SK-N-SH treated with all-trans-retinoic acid at 6 μM for 48 hours (cell line): ENCODE measurements at regions not wholly inside any gene's neighbourhood (a gene's known extent, or its start where the extent isn't known, plus 50 kb on each side); places are given as distances from the start of the nearest gene placed in this dataset.

Experiments used
- PPARA ChIP-seq: fragments of 250-450 bp; sonication (Bioruptor Pico); IDR thresholded peaks from 2 replicates; pipeline ENCODE4 v1.5.0; 2020; ENCODE audit warnings: mild to moderate bottlenecking, borderline replicate concordance
- ZNF565 ChIP-seq: fragments of 450-650 bp; formaldehyde crosslinking; conservative IDR thresholded peaks from 2 replicates; pipeline ENCODE4 v1.5.0; 2020; ENCODE audit warnings: low read depth, mild to moderate bottlenecking, moderate library complexity
- TF ChIP-seq, protein P1 (sequence below): fragments of 250-450 bp; sonication (Bioruptor Pico); IDR thresholded peaks from 2 replicates; pipeline ENCODE4 v1.5.1; 2021; ENCODE audit warnings: mild to moderate bottlenecking, moderate library complexity
- TF ChIP-seq, protein P2 (sequence below): fragments of 250-450 bp; sonication (Bioruptor Pico); IDR thresholded peaks from 2 replicates; pipeline ENCODE4 v1.8.0; 2021; ENCODE audit warnings: low read depth, mild to moderate bottlenecking, moderate library complexity, borderline replicate concordance

DNA sequence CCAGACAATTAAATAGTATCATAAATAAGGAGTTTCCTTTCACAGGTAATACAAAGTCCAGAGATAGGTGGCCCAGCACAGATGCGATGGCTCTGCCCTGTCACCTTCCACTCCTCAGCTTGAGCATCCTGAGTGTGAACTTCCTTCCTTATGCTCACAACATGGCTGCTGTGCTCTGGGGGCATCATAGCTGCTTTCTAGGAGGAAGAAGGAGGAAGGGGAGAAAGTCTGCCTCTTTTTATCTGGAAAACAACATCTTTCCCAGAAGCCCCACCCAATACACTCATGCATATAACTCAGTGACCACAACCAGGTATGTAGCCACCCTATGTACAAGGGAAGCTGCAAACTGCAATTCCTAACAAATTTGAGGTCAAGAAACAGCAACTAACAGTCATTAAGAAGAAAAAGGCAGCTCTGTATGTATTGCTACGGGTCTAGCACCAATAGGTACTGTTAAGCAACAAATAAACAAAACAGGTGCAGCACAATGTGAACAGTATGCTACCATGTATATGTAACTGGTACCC lies 201.2 kb upstream of the UBL3 start:
- TF ChIP-seq, protein P1, sequence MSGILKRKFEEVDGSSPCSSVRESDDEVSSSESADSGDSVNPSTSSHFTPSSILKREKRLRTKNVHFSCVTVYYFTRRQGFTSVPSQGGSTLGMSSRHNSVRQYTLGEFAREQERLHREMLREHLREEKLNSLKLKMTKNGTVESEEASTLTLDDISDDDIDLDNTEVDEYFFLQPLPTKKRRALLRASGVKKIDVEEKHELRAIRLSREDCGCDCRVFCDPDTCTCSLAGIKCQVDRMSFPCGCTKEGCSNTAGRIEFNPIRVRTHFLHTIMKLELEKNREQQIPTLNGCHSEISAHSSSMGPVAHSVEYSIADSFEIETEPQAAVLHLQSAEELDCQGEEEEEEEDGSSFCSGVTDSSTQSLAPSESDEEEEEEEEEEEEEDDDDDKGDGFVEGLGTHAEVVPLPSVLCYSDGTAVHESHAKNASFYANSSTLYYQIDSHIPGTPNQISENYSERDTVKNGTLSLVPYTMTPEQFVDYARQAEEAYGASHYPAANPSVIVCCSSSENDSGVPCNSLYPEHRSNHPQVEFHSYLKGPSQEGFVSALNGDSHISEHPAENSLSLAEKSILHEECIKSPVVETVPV (CRISPR knock-in tag), result no peak
- TF ChIP-seq PPARA (CRISPR knock-in tag) (no peak), ZNF565 (CRISPR knock-in tag) (no peak)
- TF ChIP-seq, protein P2, sequence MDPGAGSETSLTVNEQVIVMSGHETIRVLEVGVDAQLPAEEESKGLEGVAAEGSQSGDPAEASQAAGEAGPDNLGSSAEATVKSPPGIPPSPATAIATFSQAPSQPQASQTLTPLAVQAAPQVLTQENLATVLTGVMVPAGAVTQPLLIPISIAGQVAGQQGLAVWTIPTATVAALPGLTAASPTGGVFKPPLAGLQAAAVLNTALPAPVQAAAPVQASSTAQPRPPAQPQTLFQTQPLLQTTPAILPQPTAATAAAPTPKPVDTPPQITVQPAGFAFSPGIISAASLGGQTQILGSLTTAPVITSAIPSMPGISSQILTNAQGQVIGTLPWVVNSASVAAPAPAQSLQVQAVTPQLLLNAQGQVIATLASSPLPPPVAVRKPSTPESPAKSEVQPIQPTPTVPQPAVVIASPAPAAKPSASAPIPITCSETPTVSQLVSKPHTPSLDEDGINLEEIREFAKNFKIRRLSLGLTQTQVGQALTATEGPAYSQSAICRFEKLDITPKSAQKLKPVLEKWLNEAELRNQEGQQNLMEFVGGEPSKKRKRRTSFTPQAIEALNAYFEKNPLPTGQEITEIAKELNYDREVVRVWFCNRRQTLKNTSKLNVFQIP (CRISPR knock-in tag), result no peak
